ENCODE measurements at regions not wholly inside any gene's neighbourhood (a gene's known extent, or its start where the extent isn't known, plus 50 kb on each side); places are given as distances from the start of the nearest gene placed in this dataset.
"Not testable (repeated sequence)": the region's sequence is repeated elsewhere in the genome, so short reads cannot be mapped to it uniquely, and the experiment has no call there.

DNA sequence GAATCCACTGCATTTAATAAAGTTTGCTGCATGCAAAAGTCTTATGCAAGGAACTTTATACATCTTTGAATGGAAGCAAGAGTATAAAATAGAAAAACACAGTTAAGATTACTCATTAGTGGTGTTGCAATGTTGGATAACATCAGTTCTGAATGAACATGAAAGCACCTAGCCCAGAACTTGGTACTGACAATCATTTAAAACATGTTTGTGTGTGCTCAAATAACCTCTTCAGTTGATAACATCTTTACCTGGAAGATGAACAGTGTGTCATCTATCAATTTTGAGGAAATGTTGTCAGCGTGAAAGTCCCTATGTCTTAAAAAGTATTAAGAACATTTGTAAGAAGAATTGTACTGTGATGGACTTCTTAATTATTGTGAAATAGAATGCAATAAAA lies 370.4 kb upstream of the GRAMD2B start:
- no peaks in the 10 kb centered on the region for H3K27me3 Mint-ChIP-seq (ENCODE audit: low read depth)
- DNase-seq (no peak), ATAC-seq (no peak)
- H3K4me1 Mint-ChIP-seq (ENCODE audit: low read depth) = no peaks in the 10 kb centered on the region
- no peaks in the 10 kb centered on the region for H3K36me3 Mint-ChIP-seq (ENCODE audit: insufficient read depth)
- peaks cover 5% of the 10 kb centered on the region for H3K9me3 Mint-ChIP-seq
- no peak overlapping the region for H3K4me3 Mint-ChIP-seq

DNA sequence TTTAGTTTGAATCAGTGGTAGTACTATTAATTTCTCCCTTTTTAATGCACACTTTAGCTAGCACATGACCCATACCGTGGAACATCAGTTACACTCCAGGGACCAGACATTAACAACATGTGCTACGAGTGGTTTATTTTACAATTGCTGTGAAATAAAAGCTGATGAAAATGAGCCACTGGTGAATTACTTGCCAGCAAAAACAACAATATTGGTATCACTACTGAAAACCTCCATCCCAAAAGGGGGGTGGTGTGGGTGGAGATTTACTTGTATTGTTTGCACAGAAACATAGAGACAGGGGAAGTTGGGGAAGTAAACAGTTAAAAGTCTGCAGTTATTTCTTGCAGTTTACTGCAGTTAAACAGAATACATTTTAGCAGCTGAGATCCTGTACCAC lies 369.6 kb upstream of the GRAMD2B start:
- DNase-seq (no peak), ATAC-seq (no peak)
- no peak overlapping the region for H3K4me3 Mint-ChIP-seq
- H3K9me3 Mint-ChIP-seq = peaks cover 6% of the 10 kb centered on the region
- H3K4me1 Mint-ChIP-seq (ENCODE audit: low read depth) = no peaks in the 10 kb centered on the region
- H3K36me3 Mint-ChIP-seq (ENCODE audit: insufficient read depth) = no peaks in the 10 kb centered on the region
- no peaks in the 10 kb centered on the region for H3K27me3 Mint-ChIP-seq (ENCODE audit: low read depth)

DNA sequence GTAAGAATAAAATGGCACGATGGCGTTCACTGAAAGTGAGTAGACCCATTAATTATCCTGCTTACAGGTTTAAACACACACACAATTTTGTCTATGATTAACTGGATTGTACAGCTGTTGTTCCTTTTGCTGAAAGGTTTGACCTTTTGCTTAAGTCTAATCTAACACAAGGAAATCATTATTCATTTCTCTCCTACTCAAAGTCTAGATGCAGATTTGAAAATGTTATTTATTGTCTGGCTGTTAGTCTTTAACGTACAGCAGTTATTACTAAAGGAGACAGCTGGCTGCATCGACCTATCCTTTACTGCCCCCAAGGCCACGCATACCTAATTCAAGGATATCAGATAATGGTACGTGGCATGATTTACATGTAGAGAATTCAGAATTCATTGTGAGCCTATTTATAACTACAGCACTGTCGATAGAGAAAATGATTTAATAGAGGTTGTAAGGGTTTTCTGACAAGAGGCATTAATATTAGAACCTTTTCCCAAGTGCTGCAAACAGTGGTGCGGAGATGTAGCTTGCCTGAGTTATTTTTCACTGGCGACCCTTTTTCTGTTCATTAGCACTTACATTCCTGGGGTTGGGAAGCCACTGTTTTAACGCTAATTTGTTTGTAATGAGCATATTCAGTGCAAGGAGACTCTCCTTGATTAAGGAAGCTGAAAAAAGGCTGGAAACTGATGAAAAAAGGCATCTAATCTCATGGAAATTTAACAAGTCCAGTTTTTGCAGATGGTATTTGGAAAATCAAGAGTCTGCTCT lies 368.4 kb upstream of the GRAMD2B start:
- Mint-ChIP-seq H3K9me3 (peaks cover 12% of the 10 kb centered on the region), H3K36me3 (ENCODE audit: insufficient read depth) (no peaks in the 10 kb centered on the region), H3K4me3 (no peak overlapping the region), H3K27me3 (ENCODE audit: low read depth) (no peaks in the 10 kb centered on the region), H3K4me1 (ENCODE audit: low read depth) (no peaks in the 10 kb centered on the region)
- ATAC-seq (no peak), DNase-seq (no peak)

DNA sequence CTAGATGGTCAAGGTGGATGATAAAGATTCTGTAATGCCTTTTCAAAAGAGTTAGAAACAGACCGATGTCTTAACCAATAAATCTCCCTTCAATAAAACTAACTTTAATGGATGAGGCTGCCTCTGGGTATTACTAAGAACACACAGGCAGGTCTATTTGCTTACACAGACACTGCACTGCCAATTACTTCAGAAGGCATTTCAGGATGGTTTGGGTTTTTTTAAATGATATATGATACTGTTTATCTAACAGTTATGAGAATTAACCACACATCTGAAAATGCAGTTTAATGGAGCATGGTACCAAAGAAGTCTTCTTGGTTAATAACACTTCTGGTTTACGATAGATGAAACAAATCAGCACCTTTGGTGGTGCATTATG lies 367.9 kb upstream of the GRAMD2B start:
- Mint-ChIP-seq H3K4me1 (ENCODE audit: low read depth) (no peaks in the 10 kb centered on the region), H3K36me3 (ENCODE audit: insufficient read depth) (no peaks in the 10 kb centered on the region), H3K9me3 (peaks cover 12% of the 10 kb centered on the region), H3K4me3 (no peak overlapping the region), H3K27me3 (ENCODE audit: low read depth) (no peaks in the 10 kb centered on the region)
- DNase-seq (no peak), ATAC-seq (no peak)

DNA sequence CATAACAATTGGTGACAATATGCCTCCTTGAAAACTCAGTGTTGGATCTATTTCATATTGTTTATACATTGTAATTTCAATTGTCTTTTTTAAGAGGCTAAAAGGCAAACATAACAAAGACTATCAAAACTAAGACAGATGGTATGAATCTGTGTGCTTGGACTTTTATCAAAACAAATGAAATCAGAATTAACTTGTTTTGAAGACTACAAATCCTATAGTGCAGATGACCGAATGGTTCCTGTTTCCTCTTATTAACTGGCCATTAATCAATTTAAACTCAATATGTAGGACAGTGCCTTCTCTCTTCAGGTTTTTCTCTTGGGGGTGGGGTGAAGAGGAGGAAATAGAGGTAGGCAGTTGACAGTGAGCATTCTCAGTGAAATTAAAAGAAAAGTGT lies 366.9 kb upstream of the GRAMD2B start:
- ATAC-seq = no peak
- Mint-ChIP-seq H3K4me1 (ENCODE audit: low read depth) (no peaks in the 10 kb centered on the region), H3K36me3 (ENCODE audit: insufficient read depth) (no peaks in the 10 kb centered on the region), H3K4me3 (no peak overlapping the region), H3K9me3 (peaks cover 12% of the 10 kb centered on the region), H3K27me3 (ENCODE audit: low read depth) (no peaks in the 10 kb centered on the region)
- DNase-seq = no peak

DNA sequence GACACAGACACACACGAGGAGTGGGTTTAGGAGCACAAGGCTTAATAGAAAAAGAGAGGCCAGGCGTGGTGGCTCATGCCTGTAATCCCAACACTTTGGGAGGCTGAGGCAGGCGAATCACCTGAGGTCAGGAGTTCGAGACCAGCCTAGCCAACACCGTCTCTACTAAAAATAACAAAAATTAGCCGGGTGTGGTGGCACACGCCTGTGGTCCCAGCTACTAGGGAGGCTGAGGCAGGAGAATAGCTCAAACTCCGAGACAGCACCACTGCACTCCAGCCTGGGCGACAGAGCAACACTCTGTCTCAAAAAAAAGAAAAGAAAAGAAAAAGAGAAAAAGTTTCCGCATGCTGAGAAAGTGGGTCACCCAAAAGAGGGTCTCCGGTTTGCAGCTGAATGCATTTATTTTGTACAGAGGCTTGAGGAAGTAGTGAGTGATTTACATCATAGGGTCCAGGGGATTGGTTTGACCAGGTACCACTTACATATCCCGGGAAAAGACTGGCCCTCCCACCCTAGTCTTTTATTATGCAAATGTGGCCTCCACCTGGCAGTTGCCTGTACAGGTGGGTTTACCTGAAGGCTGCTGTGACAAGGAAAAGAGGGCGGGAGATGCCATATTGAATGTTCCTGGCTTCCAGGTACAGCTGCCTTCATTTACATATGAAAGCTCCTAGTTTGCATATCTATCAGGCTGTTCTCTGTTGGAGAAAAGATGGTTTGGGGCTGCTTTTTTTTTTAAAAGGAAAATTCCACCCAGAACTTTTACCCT lies 366.2 kb upstream of the GRAMD2B start:
- DNase-seq (no peak), ATAC-seq (no peak)
- H3K27me3 Mint-ChIP-seq (ENCODE audit: low read depth) = no peaks in the 10 kb centered on the region
- H3K36me3 Mint-ChIP-seq (ENCODE audit: insufficient read depth) = no peaks in the 10 kb centered on the region
- no peaks in the 10 kb centered on the region for H3K4me1 Mint-ChIP-seq (ENCODE audit: low read depth)
- H3K4me3 Mint-ChIP-seq = no peak overlapping the region
- H3K9me3 Mint-ChIP-seq = peaks cover 12% of the 10 kb centered on the region

DNA sequence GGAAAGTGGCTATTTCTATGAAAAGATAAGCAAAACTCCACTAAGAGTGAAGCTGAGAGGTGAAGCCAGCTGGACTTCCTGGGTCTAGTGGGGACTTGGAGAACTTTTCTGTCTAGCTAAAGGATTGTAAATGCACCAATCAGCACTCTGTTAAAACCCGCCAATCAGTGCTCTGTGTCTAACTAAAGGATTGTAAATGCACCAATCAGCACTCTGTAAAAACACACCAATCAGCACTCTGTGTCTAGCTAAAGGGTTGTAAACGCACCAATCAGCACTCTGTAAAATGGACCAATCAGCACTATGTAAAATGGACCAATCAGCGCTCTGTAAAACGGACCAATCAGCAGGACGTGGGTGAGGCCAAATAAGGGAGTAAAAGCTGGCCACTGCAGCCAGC lies 364.8 kb upstream of the GRAMD2B start:
- H3K9me3 Mint-ChIP-seq = peaks cover 12% of the 10 kb centered on the region
- not testable (repeated sequence) for H3K4me1 Mint-ChIP-seq (ENCODE audit: low read depth); H3K4me3 Mint-ChIP-seq; DNase-seq; ATAC-seq; H3K27me3 Mint-ChIP-seq (ENCODE audit: low read depth); H3K36me3 Mint-ChIP-seq (ENCODE audit: insufficient read depth)

DNA sequence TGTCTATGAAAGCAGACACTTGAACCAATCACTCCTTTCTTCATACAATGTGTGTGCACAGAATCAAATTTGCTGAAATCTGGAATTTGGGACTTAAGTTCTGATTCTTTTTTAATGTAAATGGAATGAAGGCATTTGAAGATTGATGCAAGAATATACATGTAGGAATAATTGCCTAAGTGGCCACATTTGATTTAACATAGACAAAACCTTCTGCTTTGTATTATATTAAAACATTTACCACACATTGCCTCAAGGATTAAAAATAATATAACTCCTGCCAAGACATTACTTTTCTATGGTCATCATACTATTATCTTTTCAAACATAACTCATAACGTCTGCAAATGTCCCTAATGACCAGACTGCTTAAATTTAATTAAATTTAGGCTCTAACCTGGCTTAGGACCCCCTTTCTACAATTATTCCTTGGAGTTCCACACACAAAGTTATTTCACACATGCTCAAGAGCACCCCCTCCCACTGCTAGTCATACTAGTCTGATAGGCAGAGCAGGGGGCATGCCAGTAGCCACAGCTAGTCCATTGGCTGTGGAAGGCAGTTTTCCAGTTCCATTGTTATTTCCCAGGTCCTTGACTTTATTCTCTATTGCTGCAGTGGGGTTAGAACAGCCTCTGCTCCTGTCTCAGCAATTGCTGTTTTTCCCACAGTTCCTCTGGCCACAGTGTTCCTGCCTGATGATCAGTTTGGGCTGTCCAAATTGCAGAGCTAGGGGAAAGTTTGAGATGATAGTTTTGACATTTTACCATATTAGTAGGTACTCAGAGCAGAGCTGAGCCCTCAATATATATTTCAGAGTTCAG lies 360.6 kb upstream of the GRAMD2B start:
- H3K9me3 Mint-ChIP-seq = peaks cover 13% of the 10 kb centered on the region
- ATAC-seq = no peak
- H3K4me1 Mint-ChIP-seq (ENCODE audit: low read depth) = no peaks in the 10 kb centered on the region
- H3K36me3 Mint-ChIP-seq (ENCODE audit: insufficient read depth) = no peaks in the 10 kb centered on the region
- no peak for DNase-seq
- H3K27me3 Mint-ChIP-seq (ENCODE audit: low read depth) = no peaks in the 10 kb centered on the region
- no peak overlapping the region for H3K4me3 Mint-ChIP-seq

DNA sequence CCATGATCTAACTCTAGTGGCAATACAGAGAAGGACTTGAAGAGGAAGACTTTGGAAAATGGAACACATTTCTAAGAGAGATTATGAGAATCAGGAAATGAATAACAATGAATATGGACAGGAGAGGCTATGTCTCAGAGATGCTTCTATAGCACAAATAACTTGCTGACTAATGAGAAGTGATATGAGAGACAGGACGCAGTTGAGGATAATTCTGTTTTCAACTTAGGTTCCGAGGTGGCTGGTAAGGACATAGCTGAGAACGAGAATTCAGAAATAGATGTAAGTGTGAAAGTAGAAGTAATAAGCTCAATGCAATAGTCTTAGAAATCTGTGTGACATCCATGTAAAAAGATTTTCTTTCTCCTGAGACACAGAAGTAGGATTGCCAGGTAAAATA lies 358.1 kb upstream of the GRAMD2B start:
- H3K36me3 Mint-ChIP-seq (ENCODE audit: insufficient read depth) = no peaks in the 10 kb centered on the region
- H3K4me1 Mint-ChIP-seq (ENCODE audit: low read depth) = no peaks in the 10 kb centered on the region
- no peaks in the 10 kb centered on the region for H3K27me3 Mint-ChIP-seq (ENCODE audit: low read depth)
- ATAC-seq = no peak
- no peak overlapping the region for H3K4me3 Mint-ChIP-seq
- peaks cover 5% of the 10 kb centered on the region for H3K9me3 Mint-ChIP-seq
- DNase-seq = no peak

DNA sequence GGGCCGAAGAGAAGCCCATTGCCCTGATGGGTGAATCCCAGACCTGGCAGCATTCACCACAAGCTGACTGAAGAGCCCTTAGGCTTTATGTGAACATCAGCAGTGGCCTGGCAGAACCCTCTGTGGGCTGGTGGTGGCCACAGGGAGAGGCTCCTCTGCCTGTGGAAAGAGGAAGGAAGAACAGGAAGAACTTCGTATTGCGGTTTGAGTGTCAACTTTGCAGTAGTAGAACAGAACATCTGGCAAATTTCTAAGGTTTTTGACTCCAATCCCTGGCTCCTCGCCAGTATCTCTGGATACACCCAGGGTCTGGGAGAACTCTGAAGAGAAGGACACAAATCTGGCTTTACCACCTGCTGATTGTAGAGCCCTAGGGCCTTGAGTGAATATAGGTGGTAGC lies 356.4 kb upstream of the GRAMD2B start:
- Mint-ChIP-seq H3K4me3 (no peak overlapping the region), H3K4me1 (ENCODE audit: low read depth) (no peaks in the 10 kb centered on the region), H3K36me3 (ENCODE audit: insufficient read depth) (no peaks in the 10 kb centered on the region), H3K27me3 (ENCODE audit: low read depth) (no peaks in the 10 kb centered on the region), H3K9me3 (peaks cover 10% of the 10 kb centered on the region)
- ATAC-seq (no peak), DNase-seq (no peak)

DNA sequence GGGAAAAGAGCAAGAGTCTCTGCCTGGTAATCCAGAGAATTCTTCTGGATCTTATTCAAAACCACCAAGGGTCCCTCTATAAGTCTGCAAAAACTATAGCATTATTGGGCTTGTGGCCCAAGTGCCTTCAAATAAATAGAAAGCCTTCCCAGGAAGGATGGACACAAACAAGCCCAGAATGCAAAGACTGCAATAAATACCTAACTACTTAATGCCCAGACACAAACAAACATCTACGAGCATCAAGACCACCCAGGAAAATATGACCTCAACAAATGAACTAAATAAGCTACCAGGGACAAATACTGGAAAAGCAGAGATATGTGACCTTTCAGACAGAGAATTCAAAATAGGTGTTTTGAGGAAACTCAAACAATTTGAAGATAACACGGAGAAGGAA lies 355.8 kb upstream of the GRAMD2B start:
- no peak for ATAC-seq
- Mint-ChIP-seq H3K4me3 (no peak overlapping the region), H3K9me3 (peaks cover 10% of the 10 kb centered on the region), H3K36me3 (ENCODE audit: insufficient read depth) (no peaks in the 10 kb centered on the region), H3K27me3 (ENCODE audit: low read depth) (no peaks in the 10 kb centered on the region), H3K4me1 (ENCODE audit: low read depth) (no peaks in the 10 kb centered on the region)
- DNase-seq = no peak

DNA sequence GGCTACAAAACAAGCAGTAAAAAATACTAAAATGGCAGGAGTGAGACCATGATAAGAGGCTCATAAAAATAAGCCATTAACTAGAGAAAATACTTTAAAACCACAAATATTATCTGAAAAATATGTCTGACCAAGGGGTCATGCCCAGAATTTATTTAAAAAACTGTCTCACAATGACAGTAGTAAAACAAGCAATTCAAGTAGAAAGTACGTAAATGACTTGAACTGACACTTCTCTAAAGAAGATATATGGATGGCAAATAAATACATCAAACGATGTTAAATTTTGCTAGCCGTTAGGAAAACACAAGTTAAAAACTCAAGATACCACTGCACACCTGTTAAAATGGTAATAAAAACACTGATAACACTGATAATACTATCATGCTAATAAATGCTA lies 353.9 kb upstream of the GRAMD2B start:
- Mint-ChIP-seq H3K4me3 (no peak overlapping the region), H3K27me3 (ENCODE audit: low read depth) (no peaks in the 10 kb centered on the region)

DNA sequence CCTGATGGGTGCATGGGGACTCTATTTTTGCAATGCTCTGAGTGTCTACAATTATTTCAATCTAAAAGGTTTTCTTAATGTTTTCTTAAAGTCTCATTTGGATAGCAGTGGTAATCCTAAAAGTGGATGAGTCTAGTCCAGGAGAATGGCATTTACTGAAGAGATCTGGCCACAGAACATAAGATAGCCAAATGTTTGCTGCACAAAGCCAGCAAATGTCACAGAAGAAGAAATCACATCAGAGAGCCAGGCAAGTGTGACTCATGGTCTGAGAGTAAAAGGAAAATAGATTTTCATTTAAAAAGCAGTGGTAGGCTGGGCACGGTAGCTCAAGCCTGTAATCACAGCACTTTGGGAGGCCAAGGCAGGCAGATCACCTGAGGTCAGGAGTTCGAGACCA lies 352.7 kb upstream of the GRAMD2B start:
- peaks cover 17% of the 10 kb centered on the region for H3K9me3 Mint-ChIP-seq
- no peak overlapping the region for H3K4me3 Mint-ChIP-seq
- DNase-seq = no peak
- ATAC-seq = no peak
- H3K27me3 Mint-ChIP-seq (ENCODE audit: low read depth) = no peaks in the 10 kb centered on the region
- no peaks in the 10 kb centered on the region for H3K4me1 Mint-ChIP-seq (ENCODE audit: low read depth)
- H3K36me3 Mint-ChIP-seq (ENCODE audit: insufficient read depth) = no peaks in the 10 kb centered on the region

More for the DNA sequence above, 353.9 kb upstream of the GRAMD2B start:
- ATAC-seq (no peak), DNase-seq (no peak)
- Mint-ChIP-seq H3K9me3 (peaks cover 17% of the 10 kb centered on the region), H3K36me3 (ENCODE audit: insufficient read depth) (no peaks in the 10 kb centered on the region), H3K4me1 (ENCODE audit: low read depth) (no peaks in the 10 kb centered on the region)

DNA sequence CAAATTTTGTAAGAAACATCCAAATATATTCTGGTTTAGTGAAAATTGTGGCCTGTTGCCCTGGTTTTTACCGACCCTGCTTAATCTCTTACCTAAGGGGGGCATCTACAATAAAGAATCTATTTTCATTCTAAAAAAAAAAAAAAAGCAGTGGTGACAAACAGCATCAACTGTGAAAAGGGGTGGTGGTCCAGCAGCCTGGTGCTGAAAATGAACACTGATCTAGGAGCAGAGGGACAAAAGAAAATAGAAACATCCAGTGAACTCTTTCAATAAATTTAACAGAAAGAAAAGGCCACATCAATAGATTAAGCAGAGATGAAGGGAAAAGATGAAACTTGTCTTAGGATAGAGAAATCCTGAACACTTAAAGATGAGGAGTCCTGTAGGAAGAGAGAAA lies 348.7 kb upstream of the GRAMD2B start:
- Mint-ChIP-seq H3K27me3 (ENCODE audit: low read depth) (no peaks in the 10 kb centered on the region), H3K36me3 (ENCODE audit: insufficient read depth) (no peaks in the 10 kb centered on the region)

More for the DNA sequence above, 348.7 kb upstream of the GRAMD2B start:
- Mint-ChIP-seq H3K4me3 (no peak overlapping the region), H3K9me3 (peaks cover 21% of the 10 kb centered on the region), H3K4me1 (ENCODE audit: low read depth) (no peaks in the 10 kb centered on the region)
- ATAC-seq = no peak
- no peak for DNase-seq
